HG03439 (cell line): ENCODE measurements at regions not wholly inside any gene's neighbourhood (a gene's known extent, or its start where the extent isn't known, plus 50 kb on each side); places are given as distances from the start of the nearest gene placed in this dataset.
A peak's percentile ranks its signal among the peaks of the same experiment; 100 is the strongest.

Experiments
- ATAC-seq: cut with Tn5 transposase; IDR thresholded peaks from one replicate; pipeline ENCODE4 v1.9.1; 2021; ENCODE audit warnings: mild to moderate bottlenecking, moderate library complexity; ENCODE audit not compliant: unreplicated experiment

- no peak for ATAC-seq
Observed at GRCh38 chr21:25338415-25338814, 268.9 kb downstream of the MRPL39 start.

GRCh38 chr21:25334046-25334730 is 273.1 kb downstream of the MRPL39 start:
- no peak for ATAC-seq

GRCh38 chr21:25331286-25331685 is 276.0 kb downstream of the MRPL39 start:
- ATAC-seq: no peak

GRCh38 chr21:25330266-25330665 is 277.0 kb downstream of the MRPL39 start:
- no peak for ATAC-seq

- ATAC-seq: no peak
Observed at GRCh38 chr21:25329227-25329825, 278.0 kb downstream of the MRPL39 start.

GRCh38 chr21:25328736-25329135 is 278.5 kb downstream of the MRPL39 start:
- ATAC-seq: no peak

GRCh38 chr21:25326181-25326580 is 281.1 kb downstream of the MRPL39 start:
- ATAC-seq: no peak

GRCh38 chr21:25324666-25325065 is 282.6 kb downstream of the MRPL39 start:
- no peak for ATAC-seq

- ATAC-seq: no peak
Observed at GRCh38 chr21:25323356-25323949, 283.8 kb downstream of the MRPL39 start.

GRCh38 chr21:25314247-25314646 is 293.0 kb downstream of the MRPL39 start:
- ATAC-seq: no peak

GRCh38 chr21:25313829-25314228 is 293.5 kb downstream of the MRPL39 start:
- ATAC-seq: no peak

GRCh38 chr21:25307489-25307888 is 299.8 kb downstream of the MRPL39 start:
- no peak for ATAC-seq

- ATAC-seq: no peak
Observed at GRCh38 chr21:25304611-25305010, 302.7 kb downstream of the MRPL39 start.

- no peak for ATAC-seq
Observed at GRCh38 chr21:25300632-25301031, 306.6 kb downstream of the MRPL39 start.

- peak; percentile 97 for ATAC-seq
Observed at GRCh38 chr21:25298512-25299491, 308.5 kb downstream of the MRPL39 start.

GRCh38 chr21:25297117-25297516 is 310.2 kb downstream of the MRPL39 start:
- ATAC-seq: no peak

GRCh38 chr21:25296252-25296651 is 311.0 kb downstream of the MRPL39 start:
- no peak for ATAC-seq

GRCh38 chr21:25292396-25292795 is 314.9 kb downstream of the MRPL39 start:
- ATAC-seq: no peak

- ATAC-seq: no peak
Observed at GRCh38 chr21:25283720-25284119, 323.6 kb downstream of the MRPL39 start.

- no peak for ATAC-seq
Observed at GRCh38 chr21:25281134-25281533, 326.1 kb downstream of the MRPL39 start.

- ATAC-seq: no peak
Observed at GRCh38 chr21:25280061-25280460, 327.2 kb downstream of the MRPL39 start.
